ENCODE measurements at regions not wholly inside any gene's neighbourhood (a gene's known extent, or its start where the extent isn't known, plus 50 kb on each side); places are given as distances from the start of the nearest gene placed in this dataset.

DNA sequence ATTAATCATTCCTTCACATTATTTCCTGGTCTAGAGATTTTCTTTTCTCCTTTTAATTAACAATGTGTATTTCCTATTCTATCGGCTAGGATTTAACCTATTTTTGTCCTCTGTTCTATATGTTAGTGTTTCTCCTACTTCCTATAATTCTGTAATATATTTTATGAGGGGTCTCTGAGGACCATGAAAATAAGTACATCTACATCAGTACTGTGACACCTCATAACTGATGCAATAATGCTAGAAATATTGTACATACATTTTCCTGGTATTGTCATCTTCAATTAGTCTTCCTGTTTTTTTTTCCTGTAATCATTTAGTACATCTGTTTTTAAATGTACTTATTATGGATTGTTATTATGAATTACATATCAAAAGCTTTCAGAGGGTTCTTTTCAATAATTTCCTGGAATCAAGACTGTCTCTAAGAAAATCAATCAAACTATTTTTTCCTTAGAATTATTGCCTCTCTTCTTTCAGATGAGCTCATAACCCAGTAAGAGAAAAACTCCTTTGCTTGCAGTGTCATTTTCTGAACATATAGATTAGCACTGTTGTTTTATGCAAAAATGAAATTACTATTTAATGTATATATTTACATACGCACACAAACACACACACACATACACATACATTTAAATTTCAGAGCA, 1004.3 kb downstream of the SLITRK5 start:
- TF ChIP-seq, protein P1, sequence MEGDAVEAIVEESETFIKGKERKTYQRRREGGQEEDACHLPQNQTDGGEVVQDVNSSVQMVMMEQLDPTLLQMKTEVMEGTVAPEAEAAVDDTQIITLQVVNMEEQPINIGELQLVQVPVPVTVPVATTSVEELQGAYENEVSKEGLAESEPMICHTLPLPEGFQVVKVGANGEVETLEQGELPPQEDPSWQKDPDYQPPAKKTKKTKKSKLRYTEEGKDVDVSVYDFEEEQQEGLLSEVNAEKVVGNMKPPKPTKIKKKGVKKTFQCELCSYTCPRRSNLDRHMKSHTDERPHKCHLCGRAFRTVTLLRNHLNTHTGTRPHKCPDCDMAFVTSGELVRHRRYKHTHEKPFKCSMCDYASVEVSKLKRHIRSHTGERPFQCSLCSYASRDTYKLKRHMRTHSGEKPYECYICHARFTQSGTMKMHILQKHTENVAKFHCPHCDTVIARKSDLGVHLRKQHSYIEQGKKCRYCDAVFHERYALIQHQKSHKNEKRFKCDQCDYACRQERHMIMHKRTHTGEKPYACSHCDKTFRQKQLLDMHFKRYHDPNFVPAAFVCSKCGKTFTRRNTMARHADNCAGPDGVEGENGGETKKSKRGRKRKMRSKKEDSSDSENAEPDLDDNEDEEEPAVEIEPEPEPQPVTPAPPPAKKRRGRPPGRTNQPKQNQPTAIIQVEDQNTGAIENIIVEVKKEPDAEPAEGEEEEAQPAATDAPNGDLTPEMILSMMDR (IDR thresholded peaks at IDR 0.05), result no peak
- TF ChIP-seq POLR2A (IDR thresholded peaks at IDR 0.05), result no peak
